CD4-positive, CD25-positive, alpha-beta regulatory T cell (primary cell): ENCODE measurements at regions not wholly inside any gene's neighbourhood (a gene's known extent, or its start where the extent isn't known, plus 50 kb on each side); places are given as distances from the start of the nearest gene placed in this dataset.

Source experiments
- ATAC-seq, 2 donors: fragments of 150-1000 bp; cut with Tn5 transposase; one replicate each; pipeline ENCODE4 v1.10.0; 2021; ENCODE audit warnings: low read depth in 2 of 2, moderate number of reproducible peaks in 2 of 2, moderate library complexity in 1 of 2
- DNase-seq, 3 donors: peaks; one replicate each; pipeline versions ENCODE4 v3.0.0 to v3.0.0-alpha.2; 2012 to 2022; ENCODE audit warnings: mixed read lengths in 1 of 3
- H3K27ac ChIP-seq: one replicate; pipeline ENCODE4 v1.7.0; 2013; ENCODE audit warnings: mild to moderate bottlenecking, low read length; ENCODE audit not compliant: insufficient read depth, poor library complexity, severe bottlenecking
- H3K27me3 ChIP-seq: one replicate; pipeline ENCODE4 v1.7.0; 2013; ENCODE audit warnings: low read length; ENCODE audit not compliant: control insufficient read depth, insufficient read depth
- H3K36me3 ChIP-seq: one replicate; pipeline ENCODE4 v1.7.0; 2013; ENCODE audit warnings: mild to moderate bottlenecking, low read length, moderate library complexity; ENCODE audit not compliant: control insufficient read depth, insufficient read depth
- H3K4me1 ChIP-seq: 2 replicates; pipeline ENCODE4 v1.7.0; 2013; ENCODE audit warnings: mild to moderate bottlenecking, low read length; ENCODE audit not compliant: insufficient read depth, control insufficient read depth, poor library complexity, severe bottlenecking
- H3K4me3 ChIP-seq: one replicate; pipeline ENCODE4 v1.7.0; 2013; ENCODE audit warnings: low read depth, mild to moderate bottlenecking, low read length, moderate library complexity
- H3K9me3 ChIP-seq, 2 experiments: 1 replicate in 1 of 2; 2 replicates in 1 of 2; pipeline ENCODE4 v1.7.0; 2013; ENCODE audit warnings: low read length in 2 of 2, mild to moderate bottlenecking in 1 of 2, moderate library complexity in 1 of 2; ENCODE audit not compliant: control insufficient read depth in 2 of 2
- H3K27ac Mint-ChIP-seq, 3 donors: one replicate each; pipeline ENCODE4 v1.8.0; 2020 to 2022; ENCODE audit warnings: mild to moderate bottlenecking in 3 of 3, mixed read lengths in 3 of 3, moderate library complexity in 2 of 3
- H3K27me3 Mint-ChIP-seq: one replicate; pipeline ENCODE4 v1.8.0; 2022; ENCODE audit warnings: mild to moderate bottlenecking, mixed read lengths
- H3K36me3 Mint-ChIP-seq: one replicate; pipeline ENCODE4 v1.8.0; 2020; ENCODE audit warnings: mixed read lengths
- H3K4me1 Mint-ChIP-seq, 4 donors: one replicate each; pipeline ENCODE4 v1.8.0; 2020 to 2022; ENCODE audit warnings: mixed read lengths in 4 of 4, mild to moderate bottlenecking in 1 of 4
- H3K4me3 Mint-ChIP-seq, 4 donors: one replicate each; pipeline ENCODE4 v1.8.0; 2020 to 2022; ENCODE audit warnings: mild to moderate bottlenecking in 4 of 4, mixed read lengths in 4 of 4, moderate library complexity in 3 of 4
- H3K9me3 Mint-ChIP-seq, 7 donors: one replicate each; pipeline ENCODE4 v1.8.0; 2020 to 2022; ENCODE audit warnings: mixed read lengths in 7 of 7, mild to moderate bottlenecking in 3 of 7, moderate library complexity in 2 of 7

GRCh38 chr5:107211630-107212029, 459.1 kb downstream of the EFNA5 start:
- no peak overlapping the region for H3K27ac Mint-ChIP-seq
- DNase-seq: no peak
- no peak overlapping the region for H3K4me3 ChIP-seq
- peaks cover 0 to 1% (median 0%) of the 10 kb centered on the region in 7 donors for H3K9me3 Mint-ChIP-seq
- no peaks in the 10 kb centered on the region for H3K9me3 ChIP-seq
- H3K4me3 Mint-ChIP-seq: no peak overlapping the region
- no peaks in the 10 kb centered on the region for H3K27me3 ChIP-seq
- no peaks in the 10 kb centered on the region for H3K36me3 Mint-ChIP-seq
- H3K4me1 Mint-ChIP-seq: no peaks in the 10 kb centered on the region
- ATAC-seq: no peak
- H3K27me3 Mint-ChIP-seq: no peaks in the 10 kb centered on the region
- no peaks in the 10 kb centered on the region for H3K36me3 ChIP-seq
- no peaks in the 10 kb centered on the region for H3K4me1 ChIP-seq
- no peak overlapping the region for H3K27ac ChIP-seq

GRCh38 chr5:107208867-107209266, 461.9 kb downstream of the EFNA5 start:
- no peaks in the 10 kb centered on the region for H3K36me3 Mint-ChIP-seq
- Histone ChIP-seq H3K27me3 (no peaks in the 10 kb centered on the region), H3K4me3 (no peak overlapping the region), H3K27ac (no peak overlapping the region), H3K4me1 (no peaks in the 10 kb centered on the region), H3K9me3 (no peaks in the 10 kb centered on the region), H3K36me3 (no peaks in the 10 kb centered on the region)
- peaks cover 0 to 2% (median 0%) of the 10 kb centered on the region in 7 donors for H3K9me3 Mint-ChIP-seq
- no peaks in the 10 kb centered on the region for H3K27me3 Mint-ChIP-seq
- ATAC-seq (no peak), DNase-seq (no peak)
- H3K4me3 Mint-ChIP-seq: no peak overlapping the region
- H3K27ac Mint-ChIP-seq: no peak overlapping the region
- no peaks in the 10 kb centered on the region for H3K4me1 Mint-ChIP-seq

- H3K4me3 Mint-ChIP-seq: no peak overlapping the region
- Histone ChIP-seq H3K27me3 (no peaks in the 10 kb centered on the region), H3K4me1 (no peaks in the 10 kb centered on the region), H3K27ac (no peak overlapping the region), H3K9me3 (no peaks in the 10 kb centered on the region), H3K4me3 (no peak overlapping the region), H3K36me3 (no peaks in the 10 kb centered on the region)
- DNase-seq: no peak
- H3K27me3 Mint-ChIP-seq: no peaks in the 10 kb centered on the region
- peaks cover 0 to 2% (median 0%) of the 10 kb centered on the region in 7 donors for H3K9me3 Mint-ChIP-seq
- no peak overlapping the region for H3K27ac Mint-ChIP-seq
- H3K36me3 Mint-ChIP-seq: no peaks in the 10 kb centered on the region
- H3K4me1 Mint-ChIP-seq: no peaks in the 10 kb centered on the region
- no peak for ATAC-seq
Observed at GRCh38 chr5:107204413-107204812, 466.3 kb downstream of the EFNA5 start.

GRCh38 chr5:107203243-107203642, 467.5 kb downstream of the EFNA5 start:
- Mint-ChIP-seq H3K27ac (no peak overlapping the region), H3K27me3 (no peaks in the 10 kb centered on the region), H3K4me1 (no peaks in the 10 kb centered on the region), H3K4me3 (no peak overlapping the region), H3K36me3 (no peaks in the 10 kb centered on the region), H3K9me3 (peaks cover 0 to 2% (median 0%) of the 10 kb centered on the region in 7 donors)
- no peak overlapping the region for H3K27ac ChIP-seq
- H3K9me3 ChIP-seq: no peaks in the 10 kb centered on the region
- H3K36me3 ChIP-seq: no peaks in the 10 kb centered on the region
- ATAC-seq: no peak
- no peaks in the 10 kb centered on the region for H3K4me1 ChIP-seq
- no peak for DNase-seq
- H3K4me3 ChIP-seq: no peak overlapping the region
- H3K27me3 ChIP-seq: no peaks in the 10 kb centered on the region

- Mint-ChIP-seq H3K27me3 (no peaks in the 10 kb centered on the region), H3K9me3 (peaks cover 0 to 3% (median 0%) of the 10 kb centered on the region in 7 donors), H3K4me3 (no peak overlapping the region), H3K27ac (no peak overlapping the region), H3K36me3 (no peaks in the 10 kb centered on the region), H3K4me1 (no peaks in the 10 kb centered on the region)
- no peaks in the 10 kb centered on the region for H3K9me3 ChIP-seq
- H3K27me3 ChIP-seq: no peaks in the 10 kb centered on the region
- H3K27ac ChIP-seq: no peak overlapping the region
- DNase-seq (no peak), ATAC-seq (no peak)
- no peak overlapping the region for H3K4me3 ChIP-seq
- no peaks in the 10 kb centered on the region for H3K36me3 ChIP-seq
- H3K4me1 ChIP-seq: no peaks in the 10 kb centered on the region
Observed at GRCh38 chr5:107199756-107200155, 471.0 kb downstream of the EFNA5 start.

- Mint-ChIP-seq H3K36me3 (no peaks in the 10 kb centered on the region), H3K9me3 (peaks cover 0 to 7% (median 3%) of the 10 kb centered on the region in 7 donors), H3K27ac (no peak overlapping the region), H3K27me3 (no peaks in the 10 kb centered on the region), H3K4me3 (no peak overlapping the region), H3K4me1 (peaks cover 0 to 5% (median 0%) of the 10 kb centered on the region in 4 donors)
- Histone ChIP-seq H3K27ac (no peak overlapping the region), H3K9me3 (no peaks in the 10 kb centered on the region), H3K36me3 (no peaks in the 10 kb centered on the region), H3K4me3 (no peak overlapping the region), H3K27me3 (no peaks in the 10 kb centered on the region), H3K4me1 (no peaks in the 10 kb centered on the region)
- no peak for ATAC-seq
- no peak for DNase-seq
Observed at GRCh38 chr5:107196500-107197059, 474.2 kb downstream of the EFNA5 start.

GRCh38 chr5:107195890-107196395, 474.8 kb downstream of the EFNA5 start:
- Histone ChIP-seq H3K4me3 (no peak overlapping the region), H3K27me3 (no peaks in the 10 kb centered on the region), H3K9me3 (no peaks in the 10 kb centered on the region), H3K36me3 (no peaks in the 10 kb centered on the region), H3K27ac (no peak overlapping the region), H3K4me1 (no peaks in the 10 kb centered on the region)
- Mint-ChIP-seq H3K4me1 (peaks cover 0 to 5% (median 0%) of the 10 kb centered on the region in 4 donors), H3K36me3 (no peaks in the 10 kb centered on the region), H3K9me3 (peaks cover 0 to 7% (median 3%) of the 10 kb centered on the region in 7 donors), H3K27me3 (no peaks in the 10 kb centered on the region), H3K27ac (no peak overlapping the region), H3K4me3 (no peak overlapping the region)
- ATAC-seq: no peak
- no peak for DNase-seq

GRCh38 chr5:107184871-107185270, 485.9 kb downstream of the EFNA5 start:
- Mint-ChIP-seq H3K4me1 (no peaks in the 10 kb centered on the region), H3K27ac (no peak overlapping the region), H3K9me3 (peaks cover 0 to 12% (median 4%) of the 10 kb centered on the region in 7 donors), H3K4me3 (no peak overlapping the region), H3K36me3 (no peaks in the 10 kb centered on the region), H3K27me3 (no peaks in the 10 kb centered on the region)
- Histone ChIP-seq H3K27me3 (no peaks in the 10 kb centered on the region), H3K9me3 (no peaks in the 10 kb centered on the region), H3K36me3 (no peaks in the 10 kb centered on the region), H3K4me3 (no peak overlapping the region), H3K4me1 (no peaks in the 10 kb centered on the region), H3K27ac (no peak overlapping the region)
- no peak for ATAC-seq
- DNase-seq: no peak
